Brain pericyte (primary cell): ENCODE measurements at regions not wholly inside any gene's neighbourhood (a gene's known extent, or its start where the extent isn't known, plus 50 kb on each side); places are given as distances from the start of the nearest gene placed in this dataset.
"Not testable (repeated sequence)": the region's sequence is repeated elsewhere in the genome, so short reads cannot be mapped to it uniquely, and the experiment has no call there.

Source experiments
- DNase-seq: peaks from one replicate; pipeline ENCODE4 v3.0.0-alpha.2; 2012; ENCODE audit warnings: low read depth, low spot score

- DNase-seq: no peak
Observed at GRCh38 chr2:37569986-37570679, 101.3 kb downstream of the CDC42EP3 start.

GRCh38 chr2:37570773-37571586, 100.5 kb downstream of the CDC42EP3 start:
- DNase-seq: no peak

- no peak for DNase-seq
Observed at GRCh38 chr2:37571587-37572136, 99.8 kb downstream of the CDC42EP3 start.

GRCh38 chr2:37573451-37574388, 97.7 kb downstream of the CDC42EP3 start:
- DNase-seq: no peak

- no peak for DNase-seq
Observed at GRCh38 chr2:37575780-37576179, 95.7 kb downstream of the CDC42EP3 start.

GRCh38 chr2:37576194-37576593, 95.2 kb downstream of the CDC42EP3 start:
- not testable (repeated sequence) for DNase-seq

GRCh38 chr2:37576831-37577230, 94.6 kb downstream of the CDC42EP3 start:
- no peak for DNase-seq

GRCh38 chr2:37579192-37579713, 92.2 kb downstream of the CDC42EP3 start:
- DNase-seq: no peak

GRCh38 chr2:37579949-37580348, 91.5 kb downstream of the CDC42EP3 start:
- DNase-seq: not testable (repeated sequence)

- no peak for DNase-seq
Observed at GRCh38 chr2:37581433-37581832, 90.0 kb downstream of the CDC42EP3 start.

- DNase-seq: no peak
Observed at GRCh38 chr2:37582481-37583220, 88.8 kb downstream of the CDC42EP3 start.

- DNase-seq: no peak
Observed at GRCh38 chr2:37583402-37583801, 88.0 kb downstream of the CDC42EP3 start.

- no peak for DNase-seq
Observed at GRCh38 chr2:37583867-37584266, 87.6 kb downstream of the CDC42EP3 start.

GRCh38 chr2:37585295-37585908, 86.0 kb downstream of the CDC42EP3 start:
- DNase-seq: no peak

GRCh38 chr2:37585982-37586621, 85.3 kb downstream of the CDC42EP3 start:
- no peak for DNase-seq

GRCh38 chr2:37586663-37587317, 84.7 kb downstream of the CDC42EP3 start:
- no peak for DNase-seq

GRCh38 chr2:37587817-37588216, 83.6 kb downstream of the CDC42EP3 start:
- no peak for DNase-seq

- DNase-seq: no peak
Observed at GRCh38 chr2:37588316-37588777, 83.1 kb downstream of the CDC42EP3 start.

GRCh38 chr2:37589298-37589697, 82.1 kb downstream of the CDC42EP3 start:
- DNase-seq: no peak
